Activated CD4-positive, CD25-positive, alpha-beta regulatory T cell treated with anti-CD3 and anti-CD28 coated beads, Interleukin-2, amount 50 U/mL, for 72 hours (primary cell): ENCODE measurements at regions not wholly inside any gene's neighbourhood (a gene's known extent, or its start where the extent isn't known, plus 50 kb on each side); places are given as distances from the start of the nearest gene placed in this dataset.
A peak's percentile ranks its signal among the peaks of the same experiment; 100 is the strongest.
"Not testable (repeated sequence)": the region's sequence is repeated elsewhere in the genome, so short reads cannot be mapped to it uniquely, and the experiment has no call there.

ENCODE experiments used
- DNase-seq: peaks from one replicate; pipeline ENCODE4 v3.0.0; 2021

DNA sequence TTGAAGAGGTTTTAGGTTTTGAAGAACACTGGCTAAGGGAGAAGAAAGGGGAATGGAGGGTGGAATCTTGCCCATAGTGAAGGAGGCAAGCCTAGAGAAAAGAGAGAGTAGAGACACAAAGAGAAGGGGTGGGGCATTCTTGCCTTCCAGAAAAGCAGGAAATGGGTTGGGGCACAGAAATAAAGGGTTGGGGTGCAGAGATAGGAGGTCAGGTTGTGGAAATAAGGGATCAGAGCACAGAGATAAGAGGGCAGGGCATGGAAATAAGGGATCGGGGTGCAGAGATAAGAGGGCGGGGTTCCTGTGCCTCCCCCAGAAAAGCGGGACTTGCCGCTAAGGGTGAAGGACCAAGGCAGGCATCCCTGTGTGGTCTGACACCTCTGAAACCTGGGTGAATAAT is 69.9 kb downstream of the ALG1L2 start:
- not testable (repeated sequence) for DNase-seq

DNA sequence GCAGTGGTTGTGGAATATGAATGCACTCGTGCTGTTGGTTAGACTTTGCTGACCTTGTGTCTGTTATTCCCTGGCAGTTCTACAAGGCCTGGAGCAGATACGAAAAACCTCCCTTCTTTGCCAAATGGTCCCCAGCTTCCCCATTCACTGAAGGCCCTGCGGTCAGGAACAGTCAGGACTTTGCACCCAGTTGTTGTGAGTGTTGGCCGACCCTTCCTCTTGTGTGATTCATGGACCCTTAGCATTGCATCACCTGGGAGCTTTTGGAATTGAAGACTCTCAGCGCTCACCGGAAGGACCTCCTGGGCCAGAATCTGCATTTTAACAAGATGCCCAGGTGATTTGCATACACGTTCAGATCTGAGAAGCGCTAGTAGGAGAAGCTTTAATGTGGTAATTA is 71.6 kb downstream of the ALG1L2 start:
- not testable (repeated sequence) for DNase-seq

DNA sequence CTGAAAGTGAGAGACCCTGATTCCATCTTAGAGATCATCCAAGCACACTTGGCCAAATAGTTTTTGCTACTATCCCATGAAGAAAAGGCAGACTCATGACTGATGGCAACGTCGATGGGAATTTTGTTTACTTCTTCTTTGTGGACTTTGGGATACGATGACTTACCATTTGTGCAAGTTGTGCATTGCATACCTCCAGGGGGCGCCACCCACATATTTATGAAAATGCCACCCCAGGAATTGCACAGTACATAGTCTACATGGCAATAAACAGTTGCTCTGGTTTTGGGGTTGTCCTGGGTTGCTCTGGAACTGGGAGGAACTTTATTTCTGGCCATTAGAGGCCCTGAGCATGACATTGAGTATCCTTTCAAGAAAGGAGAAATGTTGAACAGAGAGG is 73.8 kb downstream of the ALG1L2 start:
- DNase-seq: not testable (repeated sequence)

DNA sequence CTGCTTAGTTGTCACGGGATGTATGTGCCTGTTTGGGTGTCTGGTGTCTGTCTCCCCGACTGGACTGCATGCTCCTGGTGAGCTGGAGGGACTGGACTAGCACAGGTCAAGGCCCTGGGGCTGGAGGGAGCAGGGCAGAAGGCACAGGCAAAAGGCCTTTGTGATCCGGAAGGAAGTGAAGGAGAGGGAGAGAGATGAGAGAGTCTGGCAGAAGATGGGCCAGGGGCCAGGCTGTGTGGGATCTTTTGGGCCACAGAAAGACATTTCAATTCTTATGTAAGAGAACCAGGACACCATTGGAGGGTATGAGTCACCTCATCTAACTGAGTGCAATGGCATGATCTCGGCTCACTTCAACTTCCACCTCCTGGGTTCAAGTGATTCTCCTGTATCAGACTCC is 85.2 kb downstream of the ALG1L2 start:
- not testable (repeated sequence) for DNase-seq

DNA sequence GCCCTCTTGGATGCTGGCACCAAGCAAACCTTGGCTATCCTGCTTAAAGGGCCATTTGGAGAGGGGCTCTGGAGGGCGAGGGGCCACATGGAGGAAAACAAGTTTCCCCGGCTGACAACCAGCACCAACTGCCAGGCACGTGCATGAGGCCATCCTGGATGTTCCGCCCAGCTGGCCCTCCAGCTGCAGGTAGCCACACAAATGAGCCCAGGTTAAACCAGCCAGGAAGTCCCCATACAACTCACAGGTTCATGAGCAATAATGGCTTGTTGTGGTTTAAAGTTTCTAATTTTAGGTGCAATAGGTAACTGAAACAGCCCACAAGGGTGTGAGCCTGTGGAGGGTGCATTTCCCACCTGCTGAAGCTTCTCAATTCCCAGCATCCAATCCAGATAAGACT is 93.6 kb downstream of the ALG1L2 start:
- not testable (repeated sequence) for DNase-seq

DNA sequence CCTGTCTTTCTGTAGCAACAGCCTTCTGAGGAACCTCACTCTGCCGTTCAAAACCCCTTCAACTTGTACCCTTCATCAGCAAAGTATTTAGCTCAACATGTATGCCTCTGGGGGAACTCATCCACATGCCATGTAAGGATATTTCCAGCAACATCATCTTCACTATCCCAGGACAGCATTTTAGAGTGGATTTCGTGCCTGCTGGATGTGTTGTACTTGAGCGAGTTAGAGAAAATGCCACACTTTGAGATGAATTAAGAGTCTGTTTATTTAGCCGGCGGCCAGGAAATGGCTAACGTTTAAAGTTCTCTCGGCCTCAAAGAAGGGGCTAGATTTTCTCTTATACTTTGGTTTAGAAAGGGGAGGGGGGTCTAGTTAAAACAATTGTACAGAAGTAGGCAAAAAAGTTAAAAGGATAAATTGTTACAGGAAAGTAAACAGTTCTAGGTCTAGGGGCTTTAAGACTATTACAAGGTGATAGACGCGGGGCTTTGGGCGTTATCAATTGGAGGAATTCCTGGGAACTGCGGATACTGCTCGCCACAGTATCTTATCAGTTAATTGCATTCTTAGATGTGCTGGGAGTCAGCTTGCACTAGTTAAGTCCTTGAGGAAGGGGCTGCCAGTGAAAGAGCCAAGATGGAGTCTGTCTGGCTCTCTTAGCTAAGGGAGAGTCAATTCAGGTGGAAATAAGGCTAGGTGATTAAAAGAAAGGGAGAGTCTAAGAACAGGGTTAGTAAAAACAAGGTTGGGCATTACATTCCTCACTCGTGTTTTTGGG is 95.0 kb downstream of the ALG1L2 start:
- DNase-seq: not testable (repeated sequence)

DNA sequence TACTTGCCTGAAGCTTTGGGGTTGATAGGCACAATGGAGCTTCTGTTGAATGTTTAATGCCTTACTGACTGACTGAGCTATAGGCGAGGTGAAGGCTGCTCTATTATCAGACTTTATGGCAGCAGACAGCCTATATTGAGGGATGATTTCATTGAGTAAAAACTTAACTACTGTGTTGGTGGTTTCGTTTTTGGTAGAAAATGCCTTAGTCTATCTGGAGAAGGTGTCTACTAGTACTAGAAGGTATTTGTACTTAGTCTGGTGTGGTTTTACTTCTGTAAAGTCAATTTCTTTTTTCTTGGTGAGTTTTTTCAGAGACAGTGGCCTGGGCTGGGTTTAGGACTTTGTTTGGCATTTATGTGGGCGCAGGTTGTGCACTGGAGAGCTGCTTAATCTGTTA is 97.2 kb downstream of the ALG1L2 start:
- DNase-seq: not testable (repeated sequence)

DNA sequence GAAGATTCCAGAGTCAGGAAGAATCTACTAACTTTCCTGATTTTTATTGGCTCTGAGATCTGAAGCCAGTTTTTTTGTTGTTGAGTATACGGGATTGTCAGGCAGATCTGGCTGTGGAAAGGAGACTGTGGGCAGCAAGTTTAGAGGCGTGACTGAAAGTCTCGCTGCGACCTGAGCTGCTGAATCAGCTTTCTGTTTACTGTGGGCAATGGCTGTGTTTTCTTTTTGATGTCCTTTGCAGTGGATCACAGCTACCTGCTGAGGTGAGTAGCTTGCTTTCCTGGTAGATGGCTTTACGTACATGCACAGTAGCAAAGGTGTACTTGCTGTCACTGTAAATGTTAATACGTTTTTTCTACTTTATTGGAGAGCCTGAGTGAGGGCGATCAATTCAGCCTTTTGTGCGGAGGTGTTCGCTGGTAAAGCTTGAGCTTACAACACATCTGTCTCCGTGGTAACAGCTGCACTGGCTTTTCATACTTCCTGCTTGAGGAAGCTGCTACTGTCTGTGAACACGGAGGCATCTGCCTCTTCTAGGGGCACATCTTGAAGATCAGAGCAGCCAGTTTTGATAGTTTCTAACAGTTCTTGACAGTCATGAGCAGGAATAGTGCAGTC is 97.8 kb downstream of the ALG1L2 start:
- peak; percentile 34 for DNase-seq

DNA sequence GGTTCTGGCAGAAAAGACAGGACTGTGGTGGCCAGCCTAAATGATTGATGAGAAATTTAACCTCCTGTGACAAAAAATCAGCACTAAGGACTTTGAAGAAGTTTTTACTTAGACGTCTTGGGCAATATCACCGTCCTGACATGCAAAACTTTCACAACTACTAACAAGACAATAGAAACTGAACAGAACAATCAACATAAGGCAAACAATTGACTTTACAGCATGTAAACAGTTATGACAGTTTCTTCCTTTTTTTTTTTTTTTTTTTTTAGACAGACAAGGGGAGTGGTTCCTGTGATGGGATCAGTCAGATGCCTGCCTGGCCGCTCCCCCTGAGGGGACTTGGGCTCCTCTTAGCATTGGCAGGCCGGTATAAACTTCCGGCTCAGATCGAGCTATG is 100.8 kb downstream of the ALG1L2 start:
- not testable (repeated sequence) for DNase-seq

DNA sequence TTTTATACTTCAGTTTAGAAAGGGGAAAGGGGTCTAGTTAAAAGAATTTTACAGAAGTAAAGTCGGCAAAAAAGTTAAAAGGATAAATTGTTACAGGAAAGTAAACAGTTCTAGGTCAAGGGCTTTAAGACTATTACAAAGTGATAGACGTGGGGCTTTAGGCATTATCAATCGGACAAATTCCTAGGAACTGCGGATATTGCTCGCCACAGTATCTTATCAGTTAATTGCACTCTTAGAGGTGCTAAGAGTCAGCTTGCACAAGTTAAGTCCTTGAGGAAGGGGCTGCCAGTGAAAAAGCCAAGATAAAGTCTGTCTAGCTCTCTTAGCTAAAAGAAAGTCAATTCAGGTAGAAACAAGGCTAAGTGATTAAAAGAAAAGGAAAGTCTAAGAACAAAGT is 102.1 kb downstream of the ALG1L2 start:
- DNase-seq: not testable (repeated sequence)

DNA sequence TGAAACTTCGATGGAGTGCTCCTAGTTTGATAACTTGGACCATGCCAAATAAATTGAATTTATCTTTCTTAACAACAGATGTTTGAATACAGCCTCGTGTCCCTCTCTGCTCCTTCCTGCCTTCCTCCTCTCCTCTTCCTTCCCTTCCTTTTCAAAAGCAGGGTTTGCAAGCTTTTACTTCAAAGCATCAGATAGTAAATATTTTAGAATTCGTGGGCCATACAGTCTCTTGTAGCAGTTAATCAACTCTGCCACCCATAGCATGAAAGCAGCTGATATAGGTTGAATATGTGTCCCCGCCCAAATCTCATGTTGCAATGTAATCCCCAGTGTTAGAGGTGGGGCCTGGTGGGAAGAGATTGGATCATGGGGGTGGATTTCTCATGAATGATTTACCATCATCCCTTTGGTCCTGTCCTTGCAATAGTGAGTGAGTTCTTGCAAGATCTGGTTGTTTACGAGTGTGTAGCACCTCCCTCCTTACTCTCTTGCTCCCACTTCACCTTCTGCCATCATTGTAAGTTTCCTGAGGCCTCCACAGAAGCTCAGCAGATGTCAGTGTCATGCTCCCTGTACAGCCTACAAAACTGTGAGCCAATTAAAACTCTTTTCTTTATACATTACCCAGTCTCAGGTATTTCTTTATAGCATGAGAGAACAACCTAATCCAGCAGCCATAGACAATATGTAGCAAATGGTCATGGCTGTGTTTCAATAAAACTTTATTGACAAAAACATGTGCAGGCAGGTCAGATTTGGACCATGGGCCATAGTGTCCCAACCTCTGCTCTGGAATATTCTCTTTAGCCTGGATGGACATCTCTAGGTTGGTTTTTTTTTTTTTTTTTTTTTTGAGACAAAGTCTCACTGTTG is 102.8 kb downstream of the ALG1L2 start:
- not testable (repeated sequence) for DNase-seq

DNA sequence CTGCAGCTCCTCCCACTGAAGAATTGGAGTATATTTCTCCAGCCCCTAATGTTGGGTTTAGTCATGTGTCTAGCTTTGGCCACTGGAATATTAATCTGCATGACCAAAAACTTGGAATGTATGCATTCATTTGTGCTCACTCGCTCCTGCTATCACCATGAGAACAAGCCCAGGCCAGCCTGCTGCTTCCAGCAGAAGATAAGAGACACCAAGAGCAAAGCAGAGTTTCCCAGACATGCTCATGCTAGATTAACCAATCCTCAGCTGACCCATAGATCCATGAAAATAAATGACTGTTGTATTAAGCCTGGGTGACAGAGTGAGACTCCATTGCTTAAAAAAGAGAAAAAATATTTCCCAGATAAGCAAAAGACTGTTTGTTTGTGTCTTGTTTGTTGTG is 119.6 kb downstream of the ALG1L2 start:
- DNase-seq: not testable (repeated sequence)

DNA sequence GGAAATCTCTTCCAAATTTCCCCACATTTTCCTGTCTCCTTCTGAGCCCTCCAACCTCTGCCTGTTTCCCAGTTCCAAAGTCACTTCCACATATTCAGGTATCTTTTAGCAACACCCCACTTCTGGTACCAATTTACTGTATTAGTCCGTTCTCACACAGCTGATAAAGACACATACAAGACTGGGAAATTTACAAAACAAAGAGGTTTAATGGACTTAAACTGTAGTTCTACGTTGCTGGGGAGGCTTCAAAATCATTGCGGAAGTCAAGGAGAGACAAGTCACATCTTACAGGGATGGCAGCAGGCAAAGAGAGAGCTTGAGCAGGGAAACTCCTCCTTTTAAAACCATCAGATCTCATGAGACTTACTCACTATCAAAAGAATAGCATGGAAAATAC is 122.0 kb downstream of the ALG1L2 start:
- DNase-seq: not testable (repeated sequence)

DNA sequence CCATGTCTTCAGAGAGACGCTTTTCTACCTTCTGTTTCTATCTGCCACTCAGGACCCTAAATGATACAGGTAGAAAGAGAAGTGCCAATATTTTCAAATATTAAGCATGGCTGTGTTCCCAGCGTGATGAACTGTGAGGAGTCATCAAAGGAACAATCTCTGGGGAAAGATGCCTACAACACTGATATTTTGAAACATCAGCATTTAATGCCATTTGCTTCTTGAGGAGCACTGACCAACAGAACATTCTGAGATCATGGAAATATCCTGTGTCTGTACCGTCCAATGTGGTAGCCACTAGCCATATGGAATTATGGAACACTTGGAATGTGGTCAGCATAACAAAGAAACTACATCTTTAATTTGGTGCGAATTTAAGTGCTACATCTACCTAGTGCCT is 117.9 kb upstream of the COL6A5 start:
- no peak for DNase-seq

DNA sequence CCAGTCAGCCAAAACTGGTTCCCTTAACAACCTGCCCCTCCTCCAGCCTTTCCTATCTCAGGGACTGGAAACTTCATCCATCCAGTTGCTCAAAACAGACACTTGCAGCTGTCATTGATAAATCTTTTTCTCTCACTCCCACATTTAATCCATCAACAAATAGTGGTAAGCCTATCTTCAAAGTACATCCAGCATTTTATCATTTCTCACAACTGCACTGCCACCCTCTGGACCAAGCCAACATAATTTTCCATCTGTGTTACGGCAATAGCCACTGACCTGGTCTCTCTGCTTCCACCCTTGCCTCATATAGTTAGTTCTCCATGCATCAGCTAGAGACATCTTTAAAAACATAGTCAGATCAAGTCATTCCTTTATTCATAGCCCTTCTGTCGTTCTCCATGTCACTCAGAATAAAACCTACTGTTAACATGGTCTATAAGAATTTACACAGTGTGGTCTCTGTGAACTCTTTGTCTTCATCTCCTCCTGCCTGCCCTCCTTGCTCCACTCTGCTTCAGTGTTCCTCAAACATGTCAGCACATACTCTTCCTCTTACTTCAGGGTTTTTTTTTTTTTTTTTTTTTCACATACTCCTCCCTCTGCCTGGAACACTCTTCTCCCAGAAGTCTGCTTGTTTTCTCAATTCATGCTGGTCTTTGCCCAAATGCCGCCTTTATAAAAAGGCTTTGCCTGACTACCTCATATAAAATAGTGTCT is 102.5 kb upstream of the COL6A5 start:
- DNase-seq: no peak

DNA sequence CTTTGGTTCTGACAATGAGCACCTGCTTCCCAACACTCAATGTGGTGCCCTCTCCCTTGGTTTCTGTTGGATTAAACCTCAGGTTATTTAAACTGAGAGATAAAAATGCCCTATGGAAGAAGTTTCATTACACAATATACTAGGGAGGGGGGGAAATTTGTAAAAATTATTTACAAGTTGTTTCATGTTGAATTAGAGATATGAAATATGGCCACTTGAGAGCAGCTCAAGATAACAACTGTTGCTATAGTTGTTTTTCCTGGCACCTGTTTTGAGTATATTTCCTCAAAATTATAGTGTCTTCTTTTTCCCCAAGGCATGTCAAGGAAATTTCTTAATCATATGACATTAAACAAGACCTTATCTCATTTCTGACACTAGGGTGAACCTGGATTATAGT is 101.7 kb upstream of the COL6A5 start:
- DNase-seq: no peak

DNA sequence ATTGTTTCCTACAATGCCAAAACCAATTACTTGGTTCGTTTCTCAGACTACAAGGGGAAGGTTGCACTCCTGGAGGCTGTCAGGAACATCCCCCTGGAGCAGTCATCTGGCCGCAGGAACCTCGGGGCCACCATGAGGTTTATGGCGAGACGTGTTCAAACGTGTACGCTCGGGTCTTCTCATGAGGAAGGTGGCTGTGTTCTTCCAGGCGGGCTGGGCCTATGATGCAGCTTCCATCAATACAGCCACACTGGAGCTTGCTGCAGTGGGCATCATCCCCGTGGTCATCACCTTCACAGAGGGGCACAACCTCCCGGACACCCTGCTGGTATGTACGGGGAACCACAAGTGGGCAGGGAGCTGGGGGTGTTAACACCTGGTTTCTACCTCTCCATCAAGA is 94.5 kb upstream of the COL6A5 start:
- no peak for DNase-seq

DNA sequence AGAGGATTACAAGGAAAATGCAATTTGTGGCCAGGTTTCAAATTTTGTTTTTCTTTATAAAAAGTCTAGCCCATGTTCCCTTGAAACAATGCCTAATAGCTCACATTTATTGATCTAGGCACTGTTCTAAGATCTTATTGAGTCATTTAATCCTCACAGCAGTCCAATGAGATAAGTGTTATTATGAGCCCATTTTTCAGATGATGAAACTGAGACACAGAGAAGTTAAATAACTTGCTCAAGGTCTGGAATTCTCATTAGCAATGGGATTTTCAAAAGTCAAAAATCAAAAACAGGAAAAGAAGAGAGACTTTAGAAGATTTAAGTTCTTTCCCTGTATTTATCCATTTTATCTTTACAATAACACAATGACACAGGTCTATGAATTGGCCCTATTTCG is 90.0 kb upstream of the COL6A5 start:
- DNase-seq: no peak

DNA sequence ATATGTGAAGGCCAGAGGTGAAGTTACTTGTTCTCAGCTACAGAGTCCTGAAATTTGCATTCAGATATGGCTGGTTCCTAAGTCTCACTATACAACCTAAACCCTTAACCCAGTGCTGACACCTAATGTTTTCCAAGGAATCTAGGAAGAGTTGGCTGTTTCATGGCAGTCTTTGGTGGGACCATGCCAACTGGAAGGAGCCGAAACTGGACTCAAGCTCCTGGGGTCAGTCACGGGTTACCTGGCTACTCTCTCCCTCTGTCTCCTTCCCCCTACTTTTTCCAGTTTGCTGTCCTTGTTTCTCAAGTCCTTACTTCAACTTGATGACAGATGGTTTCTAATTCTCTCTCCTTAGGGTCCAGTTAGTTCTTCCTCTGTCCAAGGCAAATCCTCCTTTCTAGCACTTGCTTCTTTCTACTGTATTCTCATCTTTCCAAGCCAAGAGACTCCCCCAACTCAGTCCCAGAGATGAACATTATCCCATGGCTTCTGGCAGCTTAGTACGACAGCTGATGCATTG is 88.6 kb upstream of the COL6A5 start:
- no peak for DNase-seq

DNA sequence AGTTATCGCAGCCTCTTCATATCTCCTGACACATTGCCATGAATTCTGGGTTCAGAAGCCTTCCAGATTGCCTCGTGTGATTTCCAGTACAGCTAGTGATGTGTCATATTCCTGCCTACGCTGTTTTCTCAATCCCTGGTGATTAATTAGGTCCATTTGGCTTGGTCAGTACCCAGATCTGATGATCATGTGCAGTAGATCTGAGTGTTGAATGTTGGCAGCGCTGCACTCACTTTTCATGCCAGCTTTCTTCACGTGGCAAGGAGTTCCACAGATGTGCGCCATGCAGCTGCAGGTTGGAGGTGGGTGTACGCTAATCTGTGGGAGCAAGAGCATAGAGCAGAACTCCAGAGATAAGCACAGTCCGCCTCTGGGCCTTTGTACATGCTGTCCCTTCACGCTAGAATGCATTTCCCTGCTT is 86.9 kb upstream of the COL6A5 start:
- no peak for DNase-seq

DNA sequence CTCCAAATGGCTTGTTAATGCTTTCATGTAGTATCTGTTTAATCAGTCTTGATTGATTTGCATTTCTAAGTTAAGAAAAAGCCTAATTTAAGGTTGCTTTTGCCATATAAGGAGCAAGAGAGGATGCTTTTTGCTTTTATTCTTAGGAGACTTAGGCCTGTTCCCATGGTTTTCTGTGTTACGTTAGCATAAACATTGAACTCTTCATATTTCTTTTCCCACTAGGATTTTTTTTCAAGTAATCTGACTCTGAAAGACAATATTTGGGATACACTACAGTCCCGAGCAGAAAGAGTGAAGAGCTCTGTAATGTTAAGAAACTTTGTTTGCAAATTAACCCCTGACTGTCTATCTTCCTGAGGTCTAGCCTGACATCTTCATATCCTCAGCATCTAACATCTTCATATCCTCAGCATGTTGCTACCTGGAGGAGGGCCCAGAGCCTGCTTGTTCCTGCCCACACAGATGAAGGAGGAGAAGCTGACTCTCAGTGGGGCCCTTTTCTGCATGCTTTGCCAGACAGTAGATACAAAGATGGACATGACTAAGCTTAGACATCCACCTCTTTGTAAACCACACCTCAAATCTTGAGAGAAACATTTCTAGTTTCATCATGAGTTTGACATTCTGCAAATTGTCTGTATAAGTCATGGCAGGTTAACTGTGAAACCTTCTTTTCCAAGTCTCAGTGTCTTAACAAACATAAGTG is 86.2 kb upstream of the COL6A5 start:
- no peak for DNase-seq

DNA sequence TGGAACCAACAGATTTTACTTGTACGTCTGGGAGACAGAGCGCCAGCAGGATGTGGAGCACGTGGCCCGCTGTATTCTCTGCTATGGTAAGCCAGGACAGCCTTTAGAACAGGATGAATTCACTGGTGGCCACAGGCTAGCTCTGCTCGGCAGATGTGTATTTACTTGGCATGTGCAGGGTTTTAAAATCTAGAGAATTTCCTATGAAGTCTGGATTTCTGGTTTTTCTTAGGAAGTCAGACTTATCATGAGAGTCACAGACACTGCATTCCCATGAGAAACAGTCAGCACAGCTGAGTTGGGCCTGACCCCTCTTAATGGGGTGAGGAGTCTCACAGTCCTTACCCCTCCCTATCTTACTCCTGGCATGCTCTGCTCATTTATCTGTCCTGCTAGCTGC is 84.6 kb upstream of the COL6A5 start:
- DNase-seq: no peak
